ENCODE measurements at regions not wholly inside any gene's neighbourhood (a gene's known extent, or its start where the extent isn't known, plus 50 kb on each side); places are given as distances from the start of the nearest gene placed in this dataset.

DNA sequence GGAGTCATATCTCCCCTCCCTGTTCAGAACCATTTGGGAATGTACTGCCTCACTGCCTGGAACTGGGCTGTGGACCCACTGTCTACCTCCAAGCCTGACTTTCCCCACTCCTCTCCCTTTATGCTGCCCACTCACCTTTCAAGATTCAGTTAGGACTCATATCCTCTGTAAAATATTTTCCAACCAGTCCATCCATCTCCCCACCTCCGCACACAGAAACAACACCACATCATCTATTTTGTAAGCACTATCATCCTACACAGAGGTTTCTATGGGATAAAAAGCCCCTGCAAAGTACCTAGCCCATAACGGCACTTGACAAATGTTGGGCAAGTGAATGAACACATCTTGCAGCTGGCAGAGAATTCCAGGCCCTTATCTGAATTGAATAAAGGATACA lies 250.8 kb downstream of the ANAPC1 start:
- DNase-seq, result no peak

- no peak for DNase-seq
These were observed 250.3 kb downstream of the ANAPC1 start for GRCh38 chr2:111633643-111634042.

DNA sequence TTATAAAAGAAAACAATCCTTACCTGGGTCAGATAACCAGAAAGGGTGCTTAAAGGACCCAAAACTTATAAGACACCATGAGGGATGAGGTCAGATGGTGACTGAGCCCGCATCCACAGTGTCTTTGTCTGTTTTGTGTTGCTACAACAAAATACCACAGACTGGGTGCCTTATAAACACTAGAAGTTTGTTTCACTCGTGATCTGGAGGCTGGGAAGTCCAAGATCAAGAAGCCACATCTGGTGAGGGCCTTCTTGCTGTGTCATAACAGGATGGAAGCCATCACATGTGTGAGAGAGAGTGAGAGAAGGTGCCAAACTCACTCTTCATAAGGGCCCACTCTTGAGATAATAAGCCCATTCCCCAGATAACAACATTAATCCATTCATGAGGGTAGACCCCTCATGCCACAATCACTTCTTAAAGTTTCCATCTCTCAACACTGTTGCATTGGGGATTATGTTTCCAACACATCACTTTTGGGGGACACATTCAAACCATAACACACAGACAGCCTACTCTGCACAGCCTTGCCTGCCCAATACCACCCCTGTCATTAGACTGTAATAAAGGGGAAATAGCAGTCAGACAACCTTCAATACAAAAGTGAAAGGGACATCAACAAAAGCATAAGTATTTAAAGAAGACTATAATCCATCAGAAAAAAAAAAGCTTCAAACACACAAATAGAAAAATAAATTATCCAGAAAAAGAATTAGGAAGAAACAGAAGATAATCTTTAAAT lies 249.8 kb downstream of the ANAPC1 start:
- no peak for DNase-seq

GRCh38 chr2:111634995-111635538 lies 248.9 kb downstream of the ANAPC1 start:
- DNase-seq, result no peak

GRCh38 chr2:111636905-111637304 lies 247.1 kb downstream of the ANAPC1 start:
- DNase-seq, result no peak

DNA sequence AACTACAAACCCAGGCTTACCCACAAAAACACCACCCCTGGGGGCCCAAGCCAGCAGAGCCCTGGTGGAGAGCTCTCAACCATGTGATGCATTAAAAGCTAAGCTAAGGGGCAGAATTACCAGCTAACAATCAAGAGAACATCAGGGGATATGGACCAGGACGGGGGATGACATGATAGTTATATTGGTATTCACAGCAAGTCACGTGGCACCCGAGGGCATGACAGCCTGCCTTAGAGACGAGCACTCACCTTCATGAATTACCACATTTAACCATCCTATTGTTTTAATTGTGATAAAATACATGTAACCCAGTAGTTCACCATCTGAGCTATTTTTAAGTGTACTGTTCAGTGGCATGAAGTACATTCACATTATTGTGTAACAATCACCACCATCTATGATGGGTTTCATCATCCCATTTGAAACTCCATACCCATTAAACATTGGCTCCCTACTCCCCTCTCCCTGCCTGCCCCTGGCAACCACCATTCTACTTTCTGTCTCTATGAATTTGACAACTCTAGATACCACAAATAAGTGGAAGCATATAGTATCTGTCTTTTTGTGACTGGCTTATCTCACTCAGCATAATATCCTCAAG lies 245.6 kb downstream of the ANAPC1 start:
- peak; percentile 72 for DNase-seq

DNA sequence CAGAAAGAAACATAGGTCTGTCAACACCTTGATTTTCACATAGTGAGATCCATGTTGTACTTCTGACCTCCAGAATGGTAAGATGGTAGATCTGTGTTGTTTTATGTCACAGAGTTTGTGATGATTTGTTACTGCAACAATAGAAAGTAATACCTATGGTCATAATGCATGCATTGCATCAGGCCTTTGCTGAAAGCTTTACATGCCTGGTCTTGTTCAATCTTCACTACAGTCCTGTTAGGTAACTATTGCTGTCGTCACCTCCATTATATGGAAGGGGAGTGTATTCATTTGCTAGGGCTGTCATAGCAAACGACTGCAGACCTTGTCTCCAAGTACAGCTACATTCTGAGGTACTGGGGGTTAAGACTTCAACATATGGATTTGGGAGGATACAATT lies 243.5 kb downstream of the ANAPC1 start:
- peak; percentile 12 for DNase-seq

- peak; percentile 82 for DNase-seq
These were observed 241.2 kb downstream of the ANAPC1 start for GRCh38 chr2:111642586-111643327.

GRCh38 chr2:111643759-111644158 lies 240.2 kb downstream of the ANAPC1 start:
- DNase-seq, result no peak

DNA sequence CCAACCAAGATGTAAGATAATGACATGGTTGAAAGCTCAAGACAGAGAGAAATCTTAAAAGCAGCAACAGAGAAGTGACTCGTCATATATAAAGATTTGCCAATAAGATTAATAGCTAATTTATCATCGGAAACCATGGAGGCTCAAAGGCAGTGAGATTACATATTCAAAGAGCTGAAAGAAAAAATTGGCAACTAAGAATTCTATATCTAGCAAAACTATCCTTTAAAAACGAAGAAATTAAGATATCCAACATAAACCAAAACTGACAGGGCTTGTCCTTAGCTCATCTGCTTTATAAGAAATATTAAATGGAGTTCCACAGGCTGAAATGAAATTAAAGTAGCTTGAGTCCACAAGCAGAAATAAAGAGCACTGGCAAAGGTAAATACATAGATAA lies 236.6 kb downstream of the ANAPC1 start:
- DNase-seq, result no peak

- no peak for DNase-seq
These were observed 232.0 kb downstream of the ANAPC1 start for GRCh38 chr2:111652038-111652437.

DNA sequence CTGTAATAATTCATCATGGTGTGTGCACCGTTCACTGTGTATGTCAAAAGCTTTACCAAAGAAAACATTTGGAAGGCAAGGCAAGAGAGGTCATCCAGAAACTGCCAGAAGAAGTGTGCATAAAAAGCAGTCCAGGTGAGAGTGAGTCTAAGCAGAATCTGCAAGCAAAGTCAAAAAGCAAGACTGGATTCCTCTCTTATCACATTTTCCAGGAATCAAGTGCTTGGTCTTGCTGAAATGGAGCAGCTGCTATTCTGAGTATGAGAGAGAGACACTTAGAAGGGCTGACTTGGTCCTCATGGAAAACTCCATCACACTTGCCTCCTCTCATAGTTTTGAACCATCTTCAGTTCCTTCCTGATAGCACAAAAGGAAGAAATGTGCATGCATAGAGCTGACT lies 231.3 kb downstream of the ANAPC1 start:
- no peak for DNase-seq

GRCh38 chr2:111653103-111653624 lies 230.8 kb downstream of the ANAPC1 start:
- no peak for DNase-seq

DNA sequence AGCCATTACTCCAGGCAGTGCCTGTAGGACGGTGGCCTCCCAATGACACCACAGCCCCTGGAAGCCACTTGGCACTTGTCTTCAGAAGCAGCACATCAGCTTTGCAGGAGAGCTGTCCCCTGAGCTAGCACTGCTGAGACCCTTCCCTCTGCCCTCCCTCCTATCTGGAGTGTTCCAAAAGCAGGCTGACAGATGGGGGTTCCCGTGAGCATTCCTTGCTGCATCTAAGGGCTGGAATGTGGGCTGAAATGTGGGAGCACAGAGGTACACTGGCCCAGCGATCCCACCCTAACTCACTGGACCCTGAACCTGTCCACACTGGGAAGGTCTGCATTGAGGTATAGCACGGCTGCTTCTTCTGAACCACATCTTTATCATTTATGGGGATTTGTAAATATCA lies 230.1 kb downstream of the ANAPC1 start:
- no peak for DNase-seq

- DNase-seq, result no peak
These were observed 229.2 kb downstream of the ANAPC1 start for GRCh38 chr2:111654829-111655228.

- no peak for DNase-seq
These were observed 227.6 kb downstream of the ANAPC1 start for GRCh38 chr2:111656436-111656835.

- DNase-seq, result no peak
These were observed 227.1 kb downstream of the ANAPC1 start for GRCh38 chr2:111656894-111657293.

GRCh38 chr2:111657351-111657975 lies 226.5 kb downstream of the ANAPC1 start:
- DNase-seq, result no peak

GRCh38 chr2:111659361-111660333 lies 224.3 kb downstream of the ANAPC1 start:
- DNase-seq, result peak; percentile 89

- no peak for DNase-seq
These were observed 223.2 kb downstream of the ANAPC1 start for GRCh38 chr2:111660811-111661210.

DNA sequence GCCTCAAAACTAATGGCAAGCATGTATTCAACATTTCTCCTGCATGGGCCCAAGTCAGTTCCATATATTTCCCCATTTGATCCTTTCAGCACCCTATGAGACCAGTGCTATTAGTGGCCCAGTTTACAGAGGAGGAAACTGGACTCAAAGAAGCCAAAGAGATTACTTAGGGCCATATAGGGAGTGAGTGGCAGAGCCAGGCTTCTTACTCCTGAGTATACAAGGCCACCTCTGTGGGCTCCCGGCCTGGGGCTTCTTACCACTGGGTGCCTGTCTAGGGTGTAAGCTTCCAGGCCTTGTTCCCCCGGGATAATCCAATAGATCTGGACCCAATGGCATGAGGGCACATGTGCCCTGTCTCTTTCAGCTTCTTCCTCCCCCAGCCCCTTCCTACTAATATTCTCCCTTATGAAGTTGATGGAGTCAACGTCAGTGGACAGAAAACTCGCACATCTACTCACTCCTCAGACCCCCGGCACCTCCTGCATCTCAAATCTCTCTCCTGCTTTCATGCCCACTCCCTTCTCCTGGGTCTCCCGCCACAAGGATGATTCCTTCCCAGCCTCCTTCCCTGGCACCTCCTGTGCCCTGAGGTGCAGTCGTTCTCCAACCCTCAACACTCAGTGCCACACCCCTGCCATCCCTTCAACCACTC lies 222.6 kb downstream of the ANAPC1 start:
- no peak for DNase-seq

All from MV-4-11 (cell line).